Natural killer cell (primary cell): ENCODE measurements at regions not wholly inside any gene's neighbourhood (a gene's known extent, or its start where the extent isn't known, plus 50 kb on each side); places are given as distances from the start of the nearest gene placed in this dataset.

ENCODE experiments used
- ATAC-seq, 3 donors: fragments of 150-1000 bp in 2 of 3; fragments of 200-7000 bp in 1 of 3; cut with Tn5 transposase; 1 replicate in 1 of 3; 2 replicates in 2 of 3; pipeline ENCODE4 v1.10.0; 2021; ENCODE audit warnings: mild to moderate bottlenecking in 2 of 3, moderate library complexity in 2 of 3
- DNase-seq, 2 donors: peaks; one replicate each; pipeline versions ENCODE4 v3.0.0 to v3.0.0-alpha.2; 2013 to 2021; ENCODE audit warnings: mixed read lengths in 1 of 2
- H3K27ac ChIP-seq: one replicate; pipeline ENCODE4 v1.5.1; 2013; ENCODE audit warnings: mild to moderate bottlenecking, low read length
- H3K27me3 ChIP-seq: one replicate; pipeline ENCODE4 v1.6.1; 2013; ENCODE audit warnings: low read length; ENCODE audit not compliant: control insufficient read depth, insufficient read depth
- H3K36me3 ChIP-seq: one replicate; pipeline ENCODE4 v1.6.1; 2013; ENCODE audit warnings: low read length; ENCODE audit not compliant: control insufficient read depth, insufficient read depth
- H3K4me1 ChIP-seq: one replicate; pipeline ENCODE4 v1.6.1; 2013; ENCODE audit warnings: low read length; ENCODE audit not compliant: control insufficient read depth, insufficient read depth
- H3K4me3 ChIP-seq: one replicate; pipeline ENCODE4 v1.5.1; 2013; ENCODE audit warnings: low read length
- H3K9me3 ChIP-seq: one replicate; pipeline ENCODE4 v1.6.1; 2013; ENCODE audit warnings: low read length; ENCODE audit not compliant: control insufficient read depth, insufficient read depth
- H3K27ac Mint-ChIP-seq, 2 donors: one replicate each; pipeline ENCODE4 v1.8.0; 2022; ENCODE audit warnings: mild to moderate bottlenecking in 2 of 2, mixed read lengths in 2 of 2, moderate library complexity in 1 of 2
- H3K27me3 Mint-ChIP-seq, 2 donors: one replicate each; pipeline ENCODE4 v1.8.0; 2022; ENCODE audit warnings: low read depth in 2 of 2, mixed read lengths in 2 of 2
- H3K36me3 Mint-ChIP-seq: one replicate; pipeline ENCODE4 v1.8.0; 2022; ENCODE audit warnings: mixed read lengths
- H3K4me1 Mint-ChIP-seq, 2 donors: one replicate each; pipeline ENCODE4 v1.8.0; 2022; ENCODE audit warnings: mixed read lengths in 2 of 2
- H3K4me3 Mint-ChIP-seq: one replicate; pipeline ENCODE4 v1.8.0; 2022; ENCODE audit warnings: mild to moderate bottlenecking, moderate library complexity, mixed read lengths
- H3K9me3 Mint-ChIP-seq, 2 donors: one replicate each; pipeline ENCODE4 v1.8.0; 2022; ENCODE audit warnings: mixed read lengths in 2 of 2
- CTCF ChIP-seq: fragments of 200-600 bp; IDR thresholded peaks from one replicate; pipeline ENCODE4 v1.8.0; 2022; ENCODE audit warnings: antibody characterized with exemption
- WGBS: methylation state at CpG from one replicate; pipeline ENCODE4 v1.1.7; 2013; ENCODE audit warnings: missing lambda C conversion rate; ENCODE audit not compliant: insufficient coverage; 5-methylcytosine and 5-hydroxymethylcytosine counted together
- intact Hi-C: fragments of 100-400 bp; cut with micrococcal nuclease; formaldehyde crosslinking; loops from one replicate; pipeline ENCODE4 v1.14.2; 2022

- DNase-seq, result no peak
- H3K27ac ChIP-seq, result no peak overlapping the region
- H3K9me3 Mint-ChIP-seq, result no peaks in the 10 kb centered on the region
- no peaks in the 10 kb centered on the region for H3K36me3 ChIP-seq
- 59% methylated on average over 1 of the region's 2 CpGs for WGBS
- no peak overlapping the region for H3K27ac Mint-ChIP-seq
- no peak overlapping the region for H3K4me3 ChIP-seq
- intact Hi-C loops, result no loop called here
- H3K4me1 Mint-ChIP-seq, result no peaks in the 10 kb centered on the region
- peaks cover 14 to 29% of the 10 kb centered on the region in 2 donors for H3K27me3 Mint-ChIP-seq
- H3K4me3 Mint-ChIP-seq, result no peak overlapping the region
- no peaks in the 10 kb centered on the region for H3K4me1 ChIP-seq
- H3K36me3 Mint-ChIP-seq, result no peaks in the 10 kb centered on the region
- H3K9me3 ChIP-seq, result no peaks in the 10 kb centered on the region
- no peak for ATAC-seq
- no peaks in the 10 kb centered on the region for H3K27me3 ChIP-seq
- TF ChIP-seq CTCF, result no peak
Observed at GRCh38 chr7:96792115-96792514, 82.5 kb upstream of the SEM1 start.

- H3K9me3 ChIP-seq, result no peaks in the 10 kb centered on the region
- Mint-ChIP-seq H3K4me3 (no peak overlapping the region), H3K9me3 (no peaks in the 10 kb centered on the region), H3K27me3 (peaks cover 22 to 38% of the 10 kb centered on the region in 2 donors), H3K27ac (no peak overlapping the region), H3K4me1 (no peaks in the 10 kb centered on the region), H3K36me3 (no peaks in the 10 kb centered on the region)
- 92% methylated on average over 2 of the region's 2 CpGs for WGBS
- H3K4me3 ChIP-seq, result no peak overlapping the region
- intact Hi-C loops, result no loop called here
- H3K36me3 ChIP-seq, result no peaks in the 10 kb centered on the region
- ATAC-seq (no peak), DNase-seq (no peak)
- no peaks in the 10 kb centered on the region for H3K4me1 ChIP-seq
- TF ChIP-seq CTCF, result no peak
- no peak overlapping the region for H3K27ac ChIP-seq
- no peaks in the 10 kb centered on the region for H3K27me3 ChIP-seq
Observed at GRCh38 chr7:96794063-96794462, 84.4 kb upstream of the SEM1 start.

GRCh38 chr7:96800122-96800521 lies 90.5 kb upstream of the SEM1 start:
- H3K4me1 Mint-ChIP-seq, result no peaks in the 10 kb centered on the region
- Histone ChIP-seq H3K4me3 (no peak overlapping the region), H3K9me3 (no peaks in the 10 kb centered on the region), H3K36me3 (no peaks in the 10 kb centered on the region), H3K4me1 (no peaks in the 10 kb centered on the region), H3K27me3 (peaks cover 6% of the 10 kb centered on the region), H3K27ac (no peak overlapping the region)
- WGBS, result 90% methylated on average over 3 of the region's 3 CpGs
- no peaks in the 10 kb centered on the region for H3K9me3 Mint-ChIP-seq
- no peak overlapping the region for H3K4me3 Mint-ChIP-seq
- DNase-seq, result no peak
- intact Hi-C loops, result no loop called here
- H3K36me3 Mint-ChIP-seq, result no peaks in the 10 kb centered on the region
- H3K27me3 Mint-ChIP-seq, result peaks cover 20 to 59% of the 10 kb centered on the region in 2 donors
- no peak for TF ChIP-seq CTCF
- no peak for ATAC-seq
- H3K27ac Mint-ChIP-seq, result no peak overlapping the region

- Mint-ChIP-seq H3K27ac (no peak overlapping the region), H3K9me3 (no peaks in the 10 kb centered on the region), H3K36me3 (no peaks in the 10 kb centered on the region), H3K4me1 (no peaks in the 10 kb centered on the region), H3K27me3 (peaks cover 18 to 53% of the 10 kb centered on the region in 2 donors), H3K4me3 (no peak overlapping the region)
- intact Hi-C loops, result no loop called here
- H3K4me3 ChIP-seq, result no peak overlapping the region
- 100% methylated on average over 1 of the region's 2 CpGs for WGBS
- H3K36me3 ChIP-seq, result no peaks in the 10 kb centered on the region
- DNase-seq (no peak), ATAC-seq (no peak)
- H3K27ac ChIP-seq, result no peak overlapping the region
- TF ChIP-seq CTCF, result no peak
- no peaks in the 10 kb centered on the region for H3K9me3 ChIP-seq
- no peaks in the 10 kb centered on the region for H3K4me1 ChIP-seq
- peaks cover 6% of the 10 kb centered on the region for H3K27me3 ChIP-seq
Observed at GRCh38 chr7:96800824-96801223, 91.2 kb upstream of the SEM1 start.
